ENCODE measurements at regions not wholly inside any gene's neighbourhood (a gene's known extent, or its start where the extent isn't known, plus 50 kb on each side); places are given as distances from the start of the nearest gene placed in this dataset.

DNA sequence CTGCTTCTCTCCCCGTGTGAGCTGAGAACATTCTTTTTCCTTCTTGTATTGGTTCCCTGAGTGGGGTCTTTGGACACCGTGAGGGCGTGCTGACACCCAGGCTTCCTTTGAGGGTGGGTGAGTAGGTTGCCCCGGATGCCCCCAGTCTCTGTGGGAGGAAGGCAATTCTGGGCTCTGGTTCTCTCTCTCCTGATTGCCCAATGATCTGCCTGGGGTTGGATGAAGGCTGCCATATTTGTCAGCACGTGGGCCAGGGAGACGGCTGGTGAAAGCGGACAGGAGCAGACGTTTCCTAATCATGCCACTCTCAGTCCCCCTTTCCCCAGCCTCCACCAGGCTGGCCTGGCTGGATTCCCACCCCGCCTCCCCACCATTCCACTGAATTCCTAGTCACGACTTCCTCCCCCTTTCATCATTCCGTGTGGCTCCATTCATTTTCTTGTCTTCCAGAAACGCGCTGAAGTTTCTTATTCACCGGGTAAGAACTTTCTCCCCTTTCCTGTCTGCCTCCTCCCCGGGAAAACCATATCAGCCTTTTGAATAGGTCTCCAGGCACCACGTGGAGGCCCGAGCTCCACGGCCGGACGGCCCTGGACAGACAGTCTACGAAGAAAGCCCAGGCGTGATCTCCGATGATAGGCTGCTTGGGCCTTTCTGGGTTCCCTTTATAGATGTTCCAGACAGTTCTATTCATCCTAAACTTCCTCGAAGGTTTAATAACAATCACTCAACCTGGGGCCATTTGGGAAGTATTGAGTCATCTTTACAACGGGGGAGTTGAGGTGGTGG lies 98.7 kb upstream of the NPTX2 start:
- TF ChIP-seq, protein P1, sequence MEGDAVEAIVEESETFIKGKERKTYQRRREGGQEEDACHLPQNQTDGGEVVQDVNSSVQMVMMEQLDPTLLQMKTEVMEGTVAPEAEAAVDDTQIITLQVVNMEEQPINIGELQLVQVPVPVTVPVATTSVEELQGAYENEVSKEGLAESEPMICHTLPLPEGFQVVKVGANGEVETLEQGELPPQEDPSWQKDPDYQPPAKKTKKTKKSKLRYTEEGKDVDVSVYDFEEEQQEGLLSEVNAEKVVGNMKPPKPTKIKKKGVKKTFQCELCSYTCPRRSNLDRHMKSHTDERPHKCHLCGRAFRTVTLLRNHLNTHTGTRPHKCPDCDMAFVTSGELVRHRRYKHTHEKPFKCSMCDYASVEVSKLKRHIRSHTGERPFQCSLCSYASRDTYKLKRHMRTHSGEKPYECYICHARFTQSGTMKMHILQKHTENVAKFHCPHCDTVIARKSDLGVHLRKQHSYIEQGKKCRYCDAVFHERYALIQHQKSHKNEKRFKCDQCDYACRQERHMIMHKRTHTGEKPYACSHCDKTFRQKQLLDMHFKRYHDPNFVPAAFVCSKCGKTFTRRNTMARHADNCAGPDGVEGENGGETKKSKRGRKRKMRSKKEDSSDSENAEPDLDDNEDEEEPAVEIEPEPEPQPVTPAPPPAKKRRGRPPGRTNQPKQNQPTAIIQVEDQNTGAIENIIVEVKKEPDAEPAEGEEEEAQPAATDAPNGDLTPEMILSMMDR (IDR thresholded peaks at IDR 0.05), result no peak
- TF ChIP-seq POLR2A (IDR thresholded peaks at IDR 0.05), result no peak
